ENCODE measurements at regions not wholly inside any gene's neighbourhood (a gene's known extent, or its start where the extent isn't known, plus 50 kb on each side); places are given as distances from the start of the nearest gene placed in this dataset.

GRCh38 chr1:221989741-221990140 lies 247.9 kb upstream of the DUSP10 start:
- no peak for TF ChIP-seq CTCF (IDR thresholded peaks at IDR 0.05; ENCODE audit: low read depth, low read length)
- TF ChIP-seq EZH2phosphoT487 (IDR thresholded peaks at IDR 0.05; ENCODE audit: low read depth) = no peak
- Histone ChIP-seq H3K27me3 (ENCODE audit: low read depth, low read length) (no peaks in the 10 kb centered on the region), H3K4me3 (ENCODE audit: low read length) (no peak overlapping the region), H3K79me2 (ENCODE audit: low read length) (no peaks in the 10 kb centered on the region), H3K9me3 (ENCODE audit: insufficient read depth, low read length) (peaks cover 4% of the 10 kb centered on the region; the same call in 1 of the 2 replicates), H2AFZ (ENCODE audit: low read depth, low read length) (no peak overlapping the region), H3K4me2 (ENCODE audit: low read length) (no peak overlapping the region), H3K27ac (ENCODE audit: low read length) (no peak overlapping the region), H4K20me1 (ENCODE audit: insufficient read depth, low read length) (no peaks in the 10 kb centered on the region), H3K36me3 (replicated peaks; ENCODE audit: low read depth, low read length) (peaks cover 11% of the 10 kb centered on the region), H3K4me1 (ENCODE audit: low read length) (peaks cover 50% of the 10 kb centered on the region), H3K9ac (ENCODE audit: low read length) (no peak overlapping the region)

GRCh38 chr1:221988829-221989228 lies 246.9 kb upstream of the DUSP10 start:
- no peak overlapping the region for H2AFZ ChIP-seq (ENCODE audit: low read depth, low read length)
- peaks cover 11% of the 10 kb centered on the region for H3K36me3 ChIP-seq (replicated peaks; ENCODE audit: low read depth, low read length)
- H3K27ac ChIP-seq (ENCODE audit: low read length) = no peak overlapping the region
- H3K4me1 ChIP-seq (ENCODE audit: low read length) = peaks cover 41% of the 10 kb centered on the region
- no peak overlapping the region for H3K4me3 ChIP-seq (ENCODE audit: low read length)
- no peak overlapping the region for H3K4me2 ChIP-seq (ENCODE audit: low read length)
- TF ChIP-seq EZH2phosphoT487 (IDR thresholded peaks at IDR 0.05; ENCODE audit: low read depth) = no peak
- no peak for TF ChIP-seq CTCF (IDR thresholded peaks at IDR 0.05; ENCODE audit: low read depth, low read length)
- H3K27me3 ChIP-seq (ENCODE audit: low read depth, low read length) = peaks cover under 1% of the 10 kb centered on the region; the same call in 1 of the 2 replicates
- H3K79me2 ChIP-seq (ENCODE audit: low read length) = no peaks in the 10 kb centered on the region
- H3K9ac ChIP-seq (ENCODE audit: low read length) = no peak overlapping the region
- peaks cover 4% of the 10 kb centered on the region; the same call in 1 of the 2 replicates for H3K9me3 ChIP-seq (ENCODE audit: insufficient read depth, low read length)
- no peaks in the 10 kb centered on the region for H4K20me1 ChIP-seq (ENCODE audit: insufficient read depth, low read length)

GRCh38 chr1:221987860-221988520 lies 246.1 kb upstream of the DUSP10 start:
- H3K4me2 ChIP-seq (ENCODE audit: low read length) = no peak overlapping the region
- no peak overlapping the region for H3K4me3 ChIP-seq (ENCODE audit: low read length)
- H3K9ac ChIP-seq (ENCODE audit: low read length) = no peak overlapping the region
- H3K79me2 ChIP-seq (ENCODE audit: low read length) = no peaks in the 10 kb centered on the region
- no peak overlapping the region for H3K27ac ChIP-seq (ENCODE audit: low read length)
- peaks cover 4% of the 10 kb centered on the region; the same call in 1 of the 2 replicates for H3K9me3 ChIP-seq (ENCODE audit: insufficient read depth, low read length)
- H3K27me3 ChIP-seq (ENCODE audit: low read depth, low read length) = peaks cover 6% of the 10 kb centered on the region; the same call in 1 of the 2 replicates
- no peak overlapping the region for H2AFZ ChIP-seq (ENCODE audit: low read depth, low read length)
- TF ChIP-seq CTCF (IDR thresholded peaks at IDR 0.05; ENCODE audit: low read depth, low read length) = no peak
- TF ChIP-seq EZH2phosphoT487 (IDR thresholded peaks at IDR 0.05; ENCODE audit: low read depth) = no peak
- H4K20me1 ChIP-seq (ENCODE audit: insufficient read depth, low read length) = no peaks in the 10 kb centered on the region
- peaks cover 10% of the 10 kb centered on the region for H3K36me3 ChIP-seq (replicated peaks; ENCODE audit: low read depth, low read length)
- peaks cover 34% of the 10 kb centered on the region for H3K4me1 ChIP-seq (ENCODE audit: low read length)

- Histone ChIP-seq H3K4me3 (ENCODE audit: low read length) (no peak overlapping the region), H4K20me1 (ENCODE audit: insufficient read depth, low read length) (no peaks in the 10 kb centered on the region), H3K4me1 (ENCODE audit: low read length) (peaks cover 23% of the 10 kb centered on the region), H3K27ac (ENCODE audit: low read length) (no peak overlapping the region), H3K9ac (ENCODE audit: low read length) (no peak overlapping the region), H3K9me3 (ENCODE audit: insufficient read depth, low read length) (no peaks in the 10 kb centered on the region), H3K79me2 (ENCODE audit: low read length) (no peaks in the 10 kb centered on the region), H3K36me3 (replicated peaks; ENCODE audit: low read depth, low read length) (no peaks in the 10 kb centered on the region), H3K27me3 (ENCODE audit: low read depth, low read length) (peaks cover 6% of the 10 kb centered on the region; the same call in 1 of the 2 replicates), H3K4me2 (ENCODE audit: low read length) (no peak overlapping the region), H2AFZ (ENCODE audit: low read depth, low read length) (no peak overlapping the region)
- no peak for TF ChIP-seq CTCF (IDR thresholded peaks at IDR 0.05; ENCODE audit: low read depth, low read length)
- TF ChIP-seq EZH2phosphoT487 (IDR thresholded peaks at IDR 0.05; ENCODE audit: low read depth) = no peak
These were observed 241.6 kb upstream of the DUSP10 start for GRCh38 chr1:221983444-221983843.
